ENCODE measurements at regions not wholly inside any gene's neighbourhood (a gene's known extent, or its start where the extent isn't known, plus 50 kb on each side); places are given as distances from the start of the nearest gene placed in this dataset.

GRCh38 chr18:34077599-34077998 lies 147.1 kb downstream of the NOL4 start:
- Histone ChIP-seq H3K27ac (ENCODE audit: insufficient read depth in 1 of 2, low read depth in 1 of 2, low read length in 2 of 2, poor library complexity in 1 of 2, severe bottlenecking in 2 of 2) (no peak overlapping the region), H3K27me3 (replicated peaks in 2 of 5; ENCODE audit: control insufficient read depth in 4 of 5, insufficient read depth in 5 of 5, low read length in 4 of 5) (peaks cover 0 to 3% (median 0%) of the 10 kb centered on the region in 5 experiments), H3K4me1 (ENCODE audit: control extremely low read depth in 1 of 4, control insufficient read depth in 4 of 4, insufficient read depth in 4 of 4, low read length in 3 of 4) (no peaks in the 10 kb centered on the region), H3K4me3 (ENCODE audit: control insufficient read depth in 1 of 7, extremely low read depth in 1 of 7, insufficient read depth in 4 of 7, low read depth in 2 of 7, low read length in 6 of 7) (no peak overlapping the region), H3K36me3 (ENCODE audit: control insufficient read depth in 4 of 4, insufficient read depth in 4 of 4, low read length in 3 of 4) (no peaks in the 10 kb centered on the region), H3K9me3 (ENCODE audit: control extremely low read depth in 1 of 5, control insufficient read depth in 4 of 5, insufficient read depth in 2 of 5, low read depth in 1 of 5, low read length in 4 of 5) (no peaks in the 10 kb centered on the region)
- ChIA-PET CTCF (no interaction called here), POLR2A (no interaction called here)
- DNase-seq, result no peak

- Histone ChIP-seq H3K36me3 (ENCODE audit: control insufficient read depth in 4 of 4, insufficient read depth in 4 of 4, low read length in 3 of 4) (no peaks in the 10 kb centered on the region), H3K27me3 (replicated peaks in 2 of 5; ENCODE audit: control insufficient read depth in 4 of 5, insufficient read depth in 5 of 5, low read length in 4 of 5) (peaks cover 0 to 3% (median 0%) of the 10 kb centered on the region in 5 experiments), H3K4me1 (ENCODE audit: control extremely low read depth in 1 of 4, control insufficient read depth in 4 of 4, insufficient read depth in 4 of 4, low read length in 3 of 4) (no peaks in the 10 kb centered on the region), H3K4me3 (ENCODE audit: control insufficient read depth in 1 of 7, extremely low read depth in 1 of 7, insufficient read depth in 4 of 7, low read depth in 2 of 7, low read length in 6 of 7) (no peak overlapping the region), H3K27ac (ENCODE audit: insufficient read depth in 1 of 2, low read depth in 1 of 2, low read length in 2 of 2, poor library complexity in 1 of 2, severe bottlenecking in 2 of 2) (no peak overlapping the region), H3K9me3 (ENCODE audit: control extremely low read depth in 1 of 5, control insufficient read depth in 4 of 5, insufficient read depth in 2 of 5, low read depth in 1 of 5, low read length in 4 of 5) (no peaks in the 10 kb centered on the region)
- POLR2A ChIA-PET, result no interaction called here
- DNase-seq, result no peak
- WGBS (ENCODE audit: insufficient coverage), result 96% methylated on average over 4 of the region's 10 CpGs
- CTCF ChIA-PET, result no interaction called here
These were observed 148.5 kb downstream of the NOL4 start for GRCh38 chr18:34075963-34076860.

- Histone ChIP-seq H3K27me3 (replicated peaks in 2 of 5; ENCODE audit: control insufficient read depth in 4 of 5, insufficient read depth in 5 of 5, low read length in 4 of 5) (no peaks in the 10 kb centered on the region), H3K4me1 (ENCODE audit: control extremely low read depth in 1 of 4, control insufficient read depth in 4 of 4, insufficient read depth in 4 of 4, low read length in 3 of 4) (no peaks in the 10 kb centered on the region), H3K36me3 (ENCODE audit: control insufficient read depth in 4 of 4, insufficient read depth in 4 of 4, low read length in 3 of 4) (no peaks in the 10 kb centered on the region), H3K4me3 (ENCODE audit: control insufficient read depth in 1 of 7, extremely low read depth in 1 of 7, insufficient read depth in 4 of 7, low read depth in 2 of 7, low read length in 6 of 7) (no peak overlapping the region), H3K9me3 (ENCODE audit: control extremely low read depth in 1 of 5, control insufficient read depth in 4 of 5, insufficient read depth in 2 of 5, low read depth in 1 of 5, low read length in 4 of 5) (peaks cover 0 to 2% (median 0%) of the 10 kb centered on the region in 5 experiments), H3K27ac (ENCODE audit: insufficient read depth in 1 of 2, low read depth in 1 of 2, low read length in 2 of 2, poor library complexity in 1 of 2, severe bottlenecking in 2 of 2) (no peak overlapping the region)
- ChIA-PET POLR2A (no interaction called here), CTCF (no interaction called here)
- DNase-seq, result no peak
These were observed 163.5 kb downstream of the NOL4 start for GRCh38 chr18:34061226-34061625.

- Histone ChIP-seq H3K4me1 (ENCODE audit: control extremely low read depth in 1 of 4, control insufficient read depth in 4 of 4, insufficient read depth in 4 of 4, low read length in 3 of 4) (no peaks in the 10 kb centered on the region), H3K27me3 (replicated peaks in 2 of 5; ENCODE audit: control insufficient read depth in 4 of 5, insufficient read depth in 5 of 5, low read length in 4 of 5) (no peaks in the 10 kb centered on the region), H3K27ac (ENCODE audit: insufficient read depth in 1 of 2, low read depth in 1 of 2, low read length in 2 of 2, poor library complexity in 1 of 2, severe bottlenecking in 2 of 2) (no peak overlapping the region), H3K9me3 (ENCODE audit: control extremely low read depth in 1 of 5, control insufficient read depth in 4 of 5, insufficient read depth in 2 of 5, low read depth in 1 of 5, low read length in 4 of 5) (peaks cover 0 to 9% (median 0%) of the 10 kb centered on the region in 5 experiments), H3K4me3 (ENCODE audit: control insufficient read depth in 1 of 7, extremely low read depth in 1 of 7, insufficient read depth in 4 of 7, low read depth in 2 of 7, low read length in 6 of 7) (no peak overlapping the region), H3K36me3 (ENCODE audit: control insufficient read depth in 4 of 4, insufficient read depth in 4 of 4, low read length in 3 of 4) (no peaks in the 10 kb centered on the region)
- ChIA-PET POLR2A (no interaction called here), CTCF (no interaction called here)
- no CpG with 5 or more reads among the region's 1 CpG for WGBS (ENCODE audit: insufficient coverage)
- DNase-seq, result no peak
These were observed 169.5 kb downstream of the NOL4 start for GRCh38 chr18:34055227-34055626.

GRCh38 chr18:34050661-34051060 lies 174.1 kb downstream of the NOL4 start:
- Histone ChIP-seq H3K9me3 (ENCODE audit: control extremely low read depth in 1 of 5, control insufficient read depth in 4 of 5, insufficient read depth in 2 of 5, low read depth in 1 of 5, low read length in 4 of 5) (peaks cover 0 to 4% (median 0%) of the 10 kb centered on the region in 5 experiments), H3K4me3 (ENCODE audit: control insufficient read depth in 1 of 7, extremely low read depth in 1 of 7, insufficient read depth in 4 of 7, low read depth in 2 of 7, low read length in 6 of 7) (no peak overlapping the region), H3K27ac (ENCODE audit: insufficient read depth in 1 of 2, low read depth in 1 of 2, low read length in 2 of 2, poor library complexity in 1 of 2, severe bottlenecking in 2 of 2) (no peak overlapping the region), H3K27me3 (replicated peaks in 2 of 5; ENCODE audit: control insufficient read depth in 4 of 5, insufficient read depth in 5 of 5, low read length in 4 of 5) (no peaks in the 10 kb centered on the region), H3K4me1 (ENCODE audit: control extremely low read depth in 1 of 4, control insufficient read depth in 4 of 4, insufficient read depth in 4 of 4, low read length in 3 of 4) (no peaks in the 10 kb centered on the region), H3K36me3 (ENCODE audit: control insufficient read depth in 4 of 4, insufficient read depth in 4 of 4, low read length in 3 of 4) (no peaks in the 10 kb centered on the region)
- no peak for DNase-seq
- CTCF ChIA-PET, result no interaction called here
- WGBS (ENCODE audit: insufficient coverage), result 100% methylated on average over 1 of the region's 2 CpGs
- POLR2A ChIA-PET, result no interaction called here

GRCh38 chr18:34049511-34049910 lies 175.2 kb downstream of the NOL4 start:
- WGBS (ENCODE audit: insufficient coverage), result 100% methylated on average over 2 of the region's 3 CpGs
- Histone ChIP-seq H3K9me3 (ENCODE audit: control extremely low read depth in 1 of 5, control insufficient read depth in 4 of 5, insufficient read depth in 2 of 5, low read depth in 1 of 5, low read length in 4 of 5) (no peaks in the 10 kb centered on the region), H3K4me3 (ENCODE audit: control insufficient read depth in 1 of 7, extremely low read depth in 1 of 7, insufficient read depth in 4 of 7, low read depth in 2 of 7, low read length in 6 of 7) (no peak overlapping the region), H3K4me1 (ENCODE audit: control extremely low read depth in 1 of 4, control insufficient read depth in 4 of 4, insufficient read depth in 4 of 4, low read length in 3 of 4) (no peaks in the 10 kb centered on the region), H3K27me3 (replicated peaks in 2 of 5; ENCODE audit: control insufficient read depth in 4 of 5, insufficient read depth in 5 of 5, low read length in 4 of 5) (no peaks in the 10 kb centered on the region), H3K27ac (ENCODE audit: insufficient read depth in 1 of 2, low read depth in 1 of 2, low read length in 2 of 2, poor library complexity in 1 of 2, severe bottlenecking in 2 of 2) (no peak overlapping the region), H3K36me3 (ENCODE audit: control insufficient read depth in 4 of 4, insufficient read depth in 4 of 4, low read length in 3 of 4) (no peaks in the 10 kb centered on the region)
- POLR2A ChIA-PET, result no interaction called here
- no peak for DNase-seq
- CTCF ChIA-PET, result no interaction called here

GRCh38 chr18:34048423-34048822 lies 176.3 kb downstream of the NOL4 start:
- WGBS (ENCODE audit: insufficient coverage), result 87% methylated on average over 2 of the region's 3 CpGs
- ChIA-PET CTCF (no interaction called here), POLR2A (no interaction called here)
- Histone ChIP-seq H3K4me3 (ENCODE audit: control insufficient read depth in 1 of 7, extremely low read depth in 1 of 7, insufficient read depth in 4 of 7, low read depth in 2 of 7, low read length in 6 of 7) (no peak overlapping the region), H3K9me3 (ENCODE audit: control extremely low read depth in 1 of 5, control insufficient read depth in 4 of 5, insufficient read depth in 2 of 5, low read depth in 1 of 5, low read length in 4 of 5) (no peaks in the 10 kb centered on the region), H3K27me3 (replicated peaks in 2 of 5; ENCODE audit: control insufficient read depth in 4 of 5, insufficient read depth in 5 of 5, low read length in 4 of 5) (no peaks in the 10 kb centered on the region), H3K27ac (ENCODE audit: insufficient read depth in 1 of 2, low read depth in 1 of 2, low read length in 2 of 2, poor library complexity in 1 of 2, severe bottlenecking in 2 of 2) (no peak overlapping the region), H3K4me1 (ENCODE audit: control extremely low read depth in 1 of 4, control insufficient read depth in 4 of 4, insufficient read depth in 4 of 4, low read length in 3 of 4) (no peaks in the 10 kb centered on the region), H3K36me3 (ENCODE audit: control insufficient read depth in 4 of 4, insufficient read depth in 4 of 4, low read length in 3 of 4) (no peaks in the 10 kb centered on the region)
- no peak for DNase-seq
